ENCODE measurements at regions not wholly inside any gene's neighbourhood (a gene's known extent, or its start where the extent isn't known, plus 50 kb on each side); places are given as distances from the start of the nearest gene placed in this dataset.

DNA sequence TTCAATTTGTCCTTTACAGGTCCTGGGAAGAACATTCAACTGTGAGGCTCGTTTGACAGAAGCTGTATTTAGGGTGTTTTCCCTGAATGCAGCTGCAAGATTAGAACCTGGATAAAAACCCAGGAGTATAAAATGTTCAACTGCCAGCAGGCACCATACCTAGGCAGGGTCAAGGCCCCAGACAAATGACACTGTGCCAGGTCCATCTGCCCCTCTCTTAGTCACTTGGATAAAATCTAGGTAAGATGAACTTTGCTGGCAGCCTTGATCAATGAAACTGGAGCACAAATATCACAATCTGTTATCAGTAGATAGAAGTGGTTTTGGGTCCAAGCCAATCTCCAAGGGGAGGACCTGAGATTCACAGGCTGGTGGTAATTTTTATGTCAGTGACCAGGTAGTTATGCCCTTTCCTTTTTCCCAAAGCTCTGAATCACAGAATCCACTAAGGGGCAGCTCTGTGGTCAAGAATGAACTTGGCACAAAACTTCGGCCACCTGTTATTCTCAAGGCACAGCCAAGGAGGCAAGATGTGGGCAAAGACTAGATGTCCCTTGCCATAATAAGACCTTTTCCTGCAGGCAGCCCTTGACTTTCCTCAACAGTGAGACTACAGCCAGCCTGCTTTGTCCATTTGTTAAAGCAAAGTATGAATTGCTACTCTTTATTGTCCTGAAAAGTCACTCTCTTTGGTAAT lies 501.0 kb downstream of the PPARGC1A start:
- DNase-seq = no peak

DNA sequence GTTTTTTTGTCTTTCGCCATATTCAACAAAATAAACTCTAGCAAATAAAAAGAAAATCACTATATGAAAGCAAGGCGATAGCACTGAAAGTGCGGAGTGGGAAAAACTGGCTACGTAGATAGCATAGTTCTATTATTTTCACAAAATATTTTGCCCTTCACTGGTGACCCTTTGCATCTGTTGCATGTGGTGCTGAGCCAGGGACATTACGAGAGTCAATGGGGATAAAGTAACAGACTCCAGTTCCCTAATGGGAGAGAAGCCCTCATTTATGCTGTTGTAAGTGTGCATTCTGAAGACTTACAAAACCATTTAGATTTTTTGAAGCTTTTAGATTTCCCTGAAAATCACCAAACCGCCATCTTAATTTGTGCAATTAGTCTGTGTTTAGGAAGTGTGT lies 501.6 kb downstream of the PPARGC1A start:
- DNase-seq = no peak

DNA sequence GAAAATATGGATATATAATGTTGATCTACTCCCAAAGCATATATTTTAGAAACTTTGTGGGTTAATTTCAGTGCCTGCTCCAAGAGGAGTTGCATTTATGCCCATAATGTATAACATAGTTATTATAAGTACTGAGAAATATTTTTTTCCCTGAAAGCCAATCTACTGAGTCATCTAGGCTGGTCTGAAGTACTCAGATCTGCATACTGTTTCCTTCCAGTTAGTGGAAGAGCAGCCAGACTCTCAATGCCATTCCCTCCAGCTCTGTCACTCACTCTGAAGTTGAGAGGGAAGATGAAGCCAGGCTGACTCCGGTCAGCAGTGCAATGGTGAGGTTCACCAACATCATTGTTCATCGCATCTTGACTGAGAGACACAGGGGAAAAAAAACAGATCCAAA lies 505.1 kb downstream of the PPARGC1A start:
- no peak for DNase-seq

DNA sequence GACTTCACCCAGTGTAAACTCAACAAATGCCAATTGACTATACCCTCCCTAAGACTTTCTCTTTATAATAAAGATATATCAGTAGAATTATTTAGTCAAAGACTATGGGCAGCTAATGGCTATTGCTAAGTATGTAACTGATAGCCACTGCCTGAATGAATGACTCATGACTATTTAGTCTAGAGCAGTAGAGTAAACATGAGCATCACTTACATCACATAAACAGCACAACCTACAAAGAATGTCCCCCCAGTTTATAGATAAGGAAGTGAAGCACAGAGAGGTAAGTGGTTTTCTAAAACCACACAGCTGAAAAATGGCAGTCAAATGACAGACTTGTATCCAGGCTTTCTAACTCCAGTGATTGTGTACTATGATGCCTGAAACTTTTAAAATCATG lies 507.0 kb downstream of the PPARGC1A start:
- no peak for DNase-seq

DNA sequence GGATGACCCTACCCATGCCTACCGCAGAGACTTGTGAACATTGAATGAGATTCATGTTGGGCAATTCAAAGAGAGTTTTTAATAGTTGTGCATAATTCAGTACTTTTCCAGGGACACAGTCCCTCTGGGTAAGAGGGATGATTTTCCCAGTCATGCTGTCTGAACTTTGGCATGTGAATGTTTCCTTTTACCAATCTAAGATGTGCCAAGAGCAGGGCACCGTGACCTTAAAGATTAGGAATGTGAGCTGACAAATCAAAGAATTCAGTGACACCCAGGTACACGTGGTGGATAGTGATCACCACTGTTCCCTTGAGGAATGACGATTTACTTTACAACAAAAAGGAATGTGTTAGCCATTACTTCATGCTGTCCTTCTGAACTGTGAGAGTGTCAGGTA lies 515.6 kb downstream of the PPARGC1A start:
- DNase-seq = no peak

DNA sequence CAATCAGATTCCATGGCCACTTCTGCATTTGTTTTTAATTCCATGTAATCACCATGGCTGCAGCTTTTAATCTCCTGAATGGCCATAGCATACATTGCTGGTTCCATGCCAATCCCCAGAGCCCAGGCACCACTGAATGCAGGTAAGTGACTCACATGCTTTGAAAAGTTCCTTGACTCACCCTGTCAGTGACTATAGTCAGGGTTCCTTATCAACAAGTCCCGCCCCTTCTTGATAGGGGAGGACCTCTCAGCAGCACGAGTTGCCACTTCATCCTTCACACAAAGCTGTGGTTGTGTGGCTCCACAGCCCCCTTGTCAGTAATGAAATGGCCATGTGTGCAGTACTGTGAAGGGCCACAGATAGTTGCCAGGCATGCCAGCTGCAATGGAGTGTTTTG lies 516.6 kb downstream of the PPARGC1A start:
- DNase-seq = no peak

DNA sequence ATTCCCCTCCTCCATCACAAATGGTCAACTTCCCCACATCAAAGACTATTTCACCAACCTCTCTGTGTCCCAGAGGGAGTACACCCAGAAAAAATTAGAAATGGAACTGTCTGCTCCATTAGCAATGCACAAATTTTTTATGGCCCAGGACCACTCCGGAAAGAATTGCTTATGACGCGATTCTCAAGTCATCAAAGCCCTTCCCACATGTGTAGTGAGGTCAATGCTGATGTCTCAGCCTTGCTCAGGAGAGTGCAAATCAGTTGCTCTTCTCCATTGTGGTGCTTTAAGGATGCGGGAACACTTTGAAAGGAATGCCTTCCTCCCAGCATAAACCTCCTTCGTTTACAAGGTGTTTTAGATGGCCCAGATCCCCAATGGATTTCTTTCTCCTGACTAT lies 518.3 kb downstream of the PPARGC1A start:
- no peak for DNase-seq

DNA sequence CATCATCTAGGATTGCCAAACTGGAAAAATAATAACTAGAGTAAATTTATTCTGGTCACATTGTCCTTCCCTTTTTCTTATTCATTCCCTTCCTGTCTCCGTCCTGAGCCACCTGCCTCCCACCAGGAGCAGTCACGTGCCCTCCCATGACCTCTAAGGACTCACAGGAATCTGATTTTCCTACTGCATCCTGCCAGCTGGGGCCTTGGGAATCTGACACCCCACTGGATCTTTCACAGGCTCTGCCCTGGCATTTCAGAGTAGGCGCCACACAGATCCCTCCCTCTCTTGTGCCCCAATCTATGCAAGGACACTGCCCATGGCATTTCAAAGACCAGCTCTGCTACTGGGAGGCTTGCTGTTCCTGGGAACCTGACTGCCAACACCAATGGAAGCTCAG lies 520.5 kb downstream of the PPARGC1A start:
- no peak for DNase-seq

DNA sequence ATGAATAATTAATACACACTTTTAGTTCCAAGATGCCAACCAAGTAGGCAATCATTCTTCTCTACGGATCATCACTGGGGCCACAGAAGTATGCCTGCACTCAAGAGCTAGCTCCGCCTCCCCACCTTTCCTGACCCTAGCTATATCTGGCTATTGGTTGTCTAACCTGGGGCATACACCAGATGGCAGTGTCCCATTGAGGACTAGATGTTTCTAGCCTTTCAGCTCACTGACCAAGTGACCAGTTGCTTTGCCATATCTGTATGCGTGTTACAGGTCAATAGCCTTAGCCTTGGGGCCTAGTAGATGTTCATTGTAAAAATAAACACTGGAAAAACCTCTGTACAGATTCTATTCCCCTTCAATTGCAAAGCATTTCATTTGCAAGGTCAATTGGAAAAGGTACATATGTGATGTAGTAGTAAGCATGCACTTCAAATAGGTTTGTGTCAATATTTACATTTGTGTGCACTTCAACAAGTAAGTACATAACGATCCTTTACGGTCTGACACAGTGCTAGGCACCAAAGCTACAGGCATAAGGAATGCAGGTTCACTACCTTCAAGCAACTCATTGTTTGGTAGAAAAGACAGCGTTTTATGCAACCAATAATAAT lies 521.7 kb downstream of the PPARGC1A start:
- no peak for DNase-seq

DNA sequence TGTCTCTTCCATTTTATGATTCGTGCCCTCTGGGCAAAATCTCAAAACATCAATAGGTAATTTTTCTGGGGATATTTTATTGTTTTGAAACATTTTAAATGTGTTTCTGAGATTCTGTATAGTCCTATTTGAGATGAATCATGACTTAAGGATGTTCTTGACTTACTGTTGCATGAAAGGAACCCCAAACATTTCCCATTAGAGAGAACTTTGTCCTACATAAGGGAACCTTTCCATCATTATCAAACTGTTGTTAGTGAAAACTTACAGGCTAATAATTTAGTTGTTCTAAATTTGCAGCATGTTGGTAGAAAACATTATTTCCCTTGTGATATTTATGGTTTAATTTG lies 523.3 kb downstream of the PPARGC1A start:
- DNase-seq = no peak

DNA sequence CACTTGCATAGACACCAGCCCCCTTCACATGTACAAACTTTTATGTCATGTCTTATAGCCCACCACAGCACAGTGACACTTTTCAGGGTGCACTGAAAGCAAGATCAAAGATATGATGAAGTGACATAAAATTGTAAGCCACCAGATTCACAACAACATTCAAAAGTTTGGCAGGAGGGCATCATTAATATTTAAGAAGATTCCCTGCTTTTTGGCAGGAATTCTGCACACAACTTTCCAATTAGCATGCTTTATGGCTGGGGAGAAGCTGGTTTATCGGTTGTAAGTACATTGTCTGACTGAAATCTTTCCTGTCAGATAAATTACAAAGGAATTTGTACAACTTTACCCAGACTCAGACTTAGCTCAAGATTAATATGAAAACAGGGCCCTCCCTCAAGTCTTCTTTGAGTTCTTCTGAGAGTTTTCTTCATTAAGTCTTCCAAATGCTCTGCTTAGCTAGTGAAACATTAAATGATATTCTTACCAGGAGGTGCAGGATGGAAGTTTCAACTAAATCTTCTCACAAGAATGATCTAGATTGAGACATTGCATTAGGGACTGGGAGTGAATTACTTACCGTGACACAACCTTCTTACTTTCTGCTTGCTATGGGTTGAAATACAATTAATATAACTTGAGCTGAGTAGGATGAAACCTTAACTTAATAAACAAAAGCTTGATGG lies 523.8 kb downstream of the PPARGC1A start:
- no peak for DNase-seq

DNA sequence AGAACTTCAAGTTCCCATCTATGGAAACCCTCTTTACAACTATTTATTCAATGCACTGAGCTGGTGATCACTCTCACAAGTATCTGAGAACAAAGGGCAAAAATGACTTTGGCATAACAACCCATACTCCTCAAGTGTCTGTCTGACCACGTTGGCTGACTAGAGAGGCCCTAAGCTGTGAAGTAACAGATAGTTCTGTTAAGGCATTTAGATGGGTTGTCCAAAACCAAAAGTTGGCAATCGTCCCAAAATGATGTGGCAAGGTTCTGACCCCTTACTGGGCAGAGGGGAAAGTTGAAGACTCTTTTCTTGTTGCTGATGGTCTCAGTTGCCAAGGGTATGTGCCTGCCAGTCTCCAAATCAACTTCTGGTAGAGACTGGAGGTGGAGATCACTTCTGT lies 524.8 kb downstream of the PPARGC1A start:
- no peak for DNase-seq

DNA sequence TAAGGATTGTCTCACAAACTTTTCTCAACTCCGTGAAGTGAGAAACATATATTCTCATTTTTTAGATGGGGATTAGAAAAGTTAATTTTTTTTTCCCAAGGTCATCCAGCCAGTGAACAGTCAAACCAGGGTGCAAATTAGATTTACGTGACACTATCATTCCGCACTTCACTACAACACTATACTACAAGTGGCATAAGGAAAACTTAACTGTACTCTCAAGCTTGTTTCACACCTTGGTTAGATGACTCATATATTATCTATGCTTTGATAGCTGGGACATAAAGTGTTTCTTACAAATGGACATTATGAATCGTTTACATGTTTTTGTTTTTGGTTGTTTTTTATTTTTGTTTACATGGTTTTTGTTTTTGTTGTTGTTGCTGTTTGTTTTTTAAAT lies 525.7 kb downstream of the PPARGC1A start:
- no peak for DNase-seq

DNA sequence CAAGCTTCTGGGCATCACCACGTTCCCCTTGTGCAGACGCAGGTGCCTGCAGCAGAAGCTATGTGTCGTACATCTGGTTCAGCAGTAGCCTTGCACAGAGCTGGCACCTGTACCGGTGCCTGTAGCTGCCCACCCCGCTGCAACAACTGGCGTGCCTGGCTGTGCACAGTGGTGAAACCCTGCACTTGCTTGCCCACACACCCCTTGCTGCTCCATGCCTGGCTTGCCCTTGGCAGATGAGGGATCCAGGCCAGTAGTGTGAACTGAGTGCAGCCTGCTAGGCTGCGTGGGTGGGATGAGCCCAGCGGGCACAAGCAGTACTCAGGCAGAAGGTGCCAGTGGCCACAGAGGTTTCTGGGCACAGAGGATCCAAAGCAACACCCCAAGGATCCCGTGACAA lies 528.4 kb downstream of the PPARGC1A start:
- DNase-seq = no peak

DNA sequence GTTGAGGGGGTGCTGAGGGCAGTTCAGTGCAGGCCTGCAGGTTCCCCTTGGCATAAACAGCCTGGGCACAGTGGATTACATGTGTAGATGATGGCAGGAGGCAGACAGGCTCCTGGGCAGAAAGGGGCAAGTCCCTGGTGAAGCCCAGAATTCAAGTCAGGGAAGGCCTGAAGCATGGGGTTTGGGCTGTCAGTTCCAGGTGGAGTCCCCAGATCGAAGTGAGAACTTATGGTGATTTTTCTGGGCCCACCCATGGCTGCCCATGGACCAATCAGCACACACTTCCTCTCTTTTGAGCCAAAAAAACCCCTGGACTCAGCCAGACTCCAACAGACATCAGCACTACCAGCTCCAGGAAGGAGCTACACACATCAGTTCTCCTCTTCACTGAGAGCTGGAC lies 529.1 kb downstream of the PPARGC1A start:
- DNase-seq = no peak

DNA sequence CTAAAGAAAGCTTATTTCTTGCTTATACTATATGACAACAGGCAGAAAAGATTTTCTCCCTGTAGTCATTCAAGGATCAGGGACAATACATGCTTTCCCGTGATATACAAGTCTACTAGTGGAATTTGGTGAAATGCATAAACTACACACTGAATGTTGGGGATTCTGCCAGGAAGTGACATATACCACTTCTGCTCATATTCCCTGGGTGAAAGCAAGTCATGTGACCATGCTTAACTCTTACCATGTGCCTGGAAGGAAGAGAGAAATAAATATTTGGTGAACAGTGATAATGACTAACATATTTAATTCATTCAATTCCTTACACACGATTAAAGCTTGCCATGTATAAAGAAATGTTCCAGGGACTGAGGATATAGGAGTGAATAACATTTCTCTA lies 534.6 kb downstream of the PPARGC1A start:
- no peak for DNase-seq

DNA sequence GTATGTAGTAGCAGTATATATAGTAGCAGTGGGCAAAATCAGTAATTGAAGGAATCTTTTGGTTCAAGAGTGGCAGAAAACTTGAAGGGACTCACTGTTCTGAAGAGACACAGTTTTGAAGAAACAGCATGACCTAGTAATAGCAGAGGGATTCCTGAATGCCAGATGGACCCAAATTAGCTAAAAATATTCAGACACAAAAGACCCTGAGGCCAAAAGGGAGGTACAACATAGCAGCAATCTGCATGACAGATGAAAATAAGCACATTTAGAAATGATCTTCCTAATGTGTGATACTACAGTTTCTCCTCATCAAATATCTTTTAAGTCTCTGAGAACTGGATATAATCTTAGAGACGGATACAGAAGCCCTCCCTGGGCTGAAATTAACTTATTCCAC lies 536.6 kb downstream of the PPARGC1A start:
- no peak for DNase-seq

DNA sequence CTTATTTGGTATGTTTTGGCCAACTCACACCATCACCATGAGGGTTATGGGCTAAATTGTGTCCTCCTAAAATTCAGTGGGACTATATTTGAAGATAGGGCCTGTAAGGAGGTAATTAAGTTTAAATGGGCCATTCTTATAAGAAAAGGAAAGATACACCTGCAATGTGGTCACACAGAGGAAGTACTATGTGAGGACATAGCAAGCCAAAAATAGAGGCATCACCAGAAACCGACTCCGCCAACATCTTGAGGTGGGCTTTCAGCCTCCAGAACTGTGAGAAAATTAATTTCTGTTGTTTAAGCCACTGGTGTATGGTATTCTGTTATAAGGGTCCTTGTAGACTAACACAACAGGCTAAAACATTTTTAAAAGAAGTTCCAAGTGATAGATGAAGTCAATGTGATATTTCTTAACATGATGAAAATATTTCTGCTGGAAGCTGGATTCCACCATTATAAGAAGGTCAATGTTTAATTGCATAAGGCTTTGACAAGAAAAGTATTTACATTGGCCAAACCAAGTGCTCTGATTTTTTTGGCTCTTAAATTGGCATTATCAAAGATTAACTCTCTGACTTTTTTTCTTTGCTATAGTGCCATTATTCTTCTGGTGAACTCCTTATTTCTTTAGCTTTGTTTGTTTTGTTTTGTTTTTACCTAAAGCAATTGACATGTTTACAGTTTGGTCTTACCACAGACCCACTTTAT lies 540.9 kb downstream of the PPARGC1A start:
- no peak for DNase-seq

DNA sequence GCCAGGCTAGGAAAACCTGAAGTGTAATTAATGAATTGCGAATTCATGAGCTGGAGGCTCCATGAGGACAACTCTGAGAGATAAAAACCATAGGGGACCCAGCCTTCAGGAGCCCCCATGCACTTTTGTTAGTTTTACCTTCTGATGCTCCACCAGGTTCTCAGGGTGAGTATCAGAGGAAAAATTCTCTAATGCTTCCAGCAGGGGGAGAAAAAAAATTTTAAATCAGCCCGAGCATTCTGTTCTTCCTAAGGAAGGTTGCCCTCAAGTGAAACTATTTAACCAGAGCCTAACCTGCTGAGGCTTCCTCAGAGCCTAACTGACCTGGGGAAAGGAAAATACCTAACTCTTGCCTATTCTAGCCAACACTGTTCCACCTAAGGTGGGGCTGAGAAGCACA lies 552.6 kb downstream of the PPARGC1A start:
- DNase-seq = no peak

DNA sequence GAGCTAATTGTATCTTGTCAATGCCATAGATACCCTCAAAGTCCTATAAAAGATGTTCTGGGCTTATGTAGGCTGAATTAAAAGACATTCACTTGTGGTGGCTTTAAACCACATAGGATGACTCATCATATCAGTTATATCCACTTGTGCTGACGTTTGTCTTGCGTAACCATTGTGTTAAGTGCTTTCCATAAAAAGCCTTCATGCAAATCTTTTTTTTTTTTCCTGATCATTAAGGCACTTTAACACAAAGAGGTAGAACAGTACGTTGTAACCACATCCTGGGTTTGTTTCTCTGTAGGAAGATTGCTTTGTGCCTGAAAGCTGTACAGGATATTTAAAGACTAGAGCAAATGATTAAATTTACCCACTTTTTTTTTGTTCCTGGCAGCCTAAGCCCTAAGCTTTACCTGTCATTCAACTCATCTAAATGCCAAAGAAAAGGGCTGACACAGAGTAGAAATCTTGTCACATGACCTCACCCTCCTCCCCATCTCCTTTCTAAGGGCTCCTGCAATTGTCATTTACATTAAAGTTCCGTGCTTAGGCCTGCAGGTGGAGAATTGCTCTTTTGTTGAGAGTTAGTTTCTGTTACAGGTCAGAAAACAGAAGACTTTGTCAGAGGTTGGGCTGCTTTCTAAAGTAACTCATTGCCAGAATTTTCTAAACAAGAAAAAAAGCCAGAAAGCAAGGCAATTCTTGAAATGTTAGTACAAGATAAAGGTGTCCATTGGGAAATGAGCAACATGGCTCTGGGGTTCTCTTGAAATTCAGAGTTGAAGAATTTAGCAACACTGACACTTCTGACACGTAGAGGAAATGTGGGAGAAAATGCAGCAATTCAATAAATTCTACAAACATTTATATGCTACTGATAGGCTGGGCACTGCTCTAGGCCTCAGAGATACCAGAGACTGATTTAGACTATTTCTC lies 555.6 kb downstream of the PPARGC1A start:
- no peak for DNase-seq

DNA sequence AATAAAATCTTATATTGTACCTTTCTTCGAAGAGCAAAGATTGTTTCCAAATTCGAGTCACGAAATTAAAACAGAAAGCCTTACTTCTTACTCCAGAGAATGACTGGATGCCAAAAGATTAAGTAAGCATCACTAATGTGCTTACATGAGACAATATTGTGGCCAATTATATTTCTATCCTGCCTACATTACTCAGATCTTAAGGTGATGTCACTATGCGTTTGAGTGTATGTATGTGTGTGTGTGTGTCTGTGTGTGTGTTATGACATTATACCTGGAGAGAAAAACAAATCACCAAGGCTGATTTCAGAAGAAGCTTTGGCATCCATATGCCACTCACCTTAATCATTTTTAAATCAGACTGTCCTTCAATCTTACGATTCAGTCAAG lies 556.3 kb downstream of the PPARGC1A start:
- DNase-seq = no peak

DNA sequence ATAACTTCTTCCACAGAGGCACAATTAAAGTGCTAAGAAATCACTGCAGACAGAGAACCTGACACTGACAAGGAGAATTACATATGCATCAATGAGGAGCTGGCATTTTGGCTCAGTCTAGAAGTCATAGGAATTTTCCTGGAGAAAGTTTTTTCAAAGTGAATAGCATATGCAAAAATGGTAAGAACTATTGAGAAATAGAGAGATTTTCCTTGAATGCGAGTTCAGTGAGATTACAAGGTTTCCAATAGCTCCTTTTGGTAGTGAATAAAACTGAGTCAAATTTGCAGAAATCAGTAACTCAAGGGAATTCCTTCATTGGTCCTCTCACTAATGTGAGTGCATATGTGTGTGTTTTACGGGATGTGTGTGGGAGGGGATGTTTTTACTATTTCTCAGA lies 557.5 kb downstream of the PPARGC1A start:
- no peak for DNase-seq

DNA sequence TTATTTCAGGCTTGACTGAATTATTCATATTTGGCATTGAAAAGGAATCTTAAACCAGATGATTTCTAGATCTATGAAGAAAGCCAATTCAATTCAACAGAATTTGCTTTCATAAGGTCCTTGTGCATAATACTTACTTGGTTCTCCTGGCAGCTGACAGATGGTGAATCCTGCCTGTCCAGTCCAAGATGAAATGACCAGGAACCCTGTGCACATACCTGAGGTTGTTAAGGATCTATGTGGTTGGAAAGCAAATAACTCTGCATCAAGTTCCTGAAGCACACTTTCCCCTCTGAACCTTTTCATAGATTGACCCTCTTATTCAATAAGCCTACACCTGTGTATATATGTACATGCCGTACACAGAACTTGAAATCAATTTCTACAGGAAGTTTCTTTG lies 562.7 kb downstream of the PPARGC1A start:
- DNase-seq = no peak

Data from right hindlimb (tissue), 1 donor.